ENCODE measurements at regions not wholly inside any gene's neighbourhood (a gene's known extent, or its start where the extent isn't known, plus 50 kb on each side); places are given as distances from the start of the nearest gene placed in this dataset.
"Not testable (repeated sequence)": the region's sequence is repeated elsewhere in the genome, so short reads cannot be mapped to it uniquely, and the experiment has no call there.

DNA sequence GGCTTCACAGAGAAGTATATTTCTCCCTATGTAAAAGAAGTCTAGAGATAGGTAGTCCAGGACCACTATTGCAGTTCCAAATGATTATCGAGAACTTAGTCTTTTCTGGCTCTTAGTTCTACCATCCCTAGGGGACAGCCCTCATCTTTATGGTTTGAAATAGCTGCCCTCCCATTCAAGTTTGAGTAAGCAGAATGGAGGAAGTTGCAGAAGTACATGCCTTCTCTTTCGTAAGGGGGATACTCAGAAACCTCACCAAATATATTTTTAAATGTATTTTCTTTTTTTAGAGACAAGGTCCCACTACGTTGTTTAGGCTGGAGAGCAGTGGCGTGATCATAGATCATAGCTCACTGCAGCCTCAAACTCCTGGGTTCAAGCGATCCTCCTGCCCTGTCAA is 236.8 kb upstream of the RREB1 start:
- Histone ChIP-seq H3K27ac (no peak overlapping the region), H3K4me3 (ENCODE audit: low read depth, low read length) (no peak overlapping the region)
- DNase-seq, result no peak

DNA sequence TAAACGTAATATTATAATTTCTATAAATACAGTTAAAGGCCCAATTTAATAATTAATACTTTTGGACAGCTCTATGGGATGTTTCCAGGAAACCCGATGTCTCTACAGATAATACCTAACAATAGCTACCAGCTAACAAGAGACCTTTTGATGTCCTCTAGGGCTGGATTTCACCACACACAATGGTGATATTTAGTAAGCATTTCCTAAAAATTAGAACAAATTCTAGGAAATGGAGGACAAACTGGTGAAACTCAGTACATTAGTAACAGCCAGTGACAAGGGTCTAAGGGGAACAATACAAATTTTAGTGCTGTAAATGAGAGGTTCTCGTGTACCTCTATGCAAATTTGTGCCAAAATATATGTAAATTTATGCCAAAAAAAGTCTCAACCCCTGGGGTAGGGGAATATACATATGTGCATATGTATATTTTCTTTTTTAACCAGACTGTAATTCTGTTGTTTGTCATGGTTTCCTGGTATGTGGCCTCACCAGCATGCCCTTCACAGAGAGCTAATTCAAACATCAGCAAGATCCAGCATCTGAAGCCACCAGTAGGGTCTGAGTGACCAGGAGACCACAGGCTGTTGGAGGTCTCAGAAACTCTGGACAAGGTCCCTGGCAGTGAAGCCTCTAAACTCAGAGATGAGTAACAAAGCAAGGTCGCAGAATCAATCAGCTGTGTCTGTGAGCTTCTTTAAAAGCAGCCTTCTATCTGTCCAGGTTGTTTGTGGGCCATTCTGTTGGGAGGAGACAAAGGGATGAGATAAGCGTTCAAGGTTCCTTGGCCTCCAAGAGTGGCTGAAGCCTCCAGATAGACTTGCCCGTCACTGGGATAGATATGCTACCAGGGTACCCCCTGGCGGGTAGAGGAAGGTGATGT is 235.1 kb upstream of the RREB1 start:
- no peak overlapping the region for H3K27ac ChIP-seq
- TF ChIP-seq, protein P1, sequence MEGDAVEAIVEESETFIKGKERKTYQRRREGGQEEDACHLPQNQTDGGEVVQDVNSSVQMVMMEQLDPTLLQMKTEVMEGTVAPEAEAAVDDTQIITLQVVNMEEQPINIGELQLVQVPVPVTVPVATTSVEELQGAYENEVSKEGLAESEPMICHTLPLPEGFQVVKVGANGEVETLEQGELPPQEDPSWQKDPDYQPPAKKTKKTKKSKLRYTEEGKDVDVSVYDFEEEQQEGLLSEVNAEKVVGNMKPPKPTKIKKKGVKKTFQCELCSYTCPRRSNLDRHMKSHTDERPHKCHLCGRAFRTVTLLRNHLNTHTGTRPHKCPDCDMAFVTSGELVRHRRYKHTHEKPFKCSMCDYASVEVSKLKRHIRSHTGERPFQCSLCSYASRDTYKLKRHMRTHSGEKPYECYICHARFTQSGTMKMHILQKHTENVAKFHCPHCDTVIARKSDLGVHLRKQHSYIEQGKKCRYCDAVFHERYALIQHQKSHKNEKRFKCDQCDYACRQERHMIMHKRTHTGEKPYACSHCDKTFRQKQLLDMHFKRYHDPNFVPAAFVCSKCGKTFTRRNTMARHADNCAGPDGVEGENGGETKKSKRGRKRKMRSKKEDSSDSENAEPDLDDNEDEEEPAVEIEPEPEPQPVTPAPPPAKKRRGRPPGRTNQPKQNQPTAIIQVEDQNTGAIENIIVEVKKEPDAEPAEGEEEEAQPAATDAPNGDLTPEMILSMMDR (IDR thresholded peaks at IDR 0.05; ENCODE audit: low read depth, low read length), result no peak
- H3K4me3 ChIP-seq (ENCODE audit: low read depth, low read length), result no peak overlapping the region
- no peaks in the 10 kb centered on the region for H3K9me3 ChIP-seq (ENCODE audit: severe bottlenecking)
- no peaks in the 10 kb centered on the region for H3K36me3 ChIP-seq
- DNase-seq, result no peak
- no peaks in the 10 kb centered on the region for H3K27me3 ChIP-seq (ENCODE audit: insufficient read depth, low read depth, severe bottlenecking)

More for the DNA sequence above, 236.8 kb upstream of the RREB1 start:
- Histone ChIP-seq H3K27me3 (ENCODE audit: insufficient read depth, low read depth, severe bottlenecking) (no peaks in the 10 kb centered on the region), H3K36me3 (no peaks in the 10 kb centered on the region), H3K9me3 (ENCODE audit: severe bottlenecking) (no peaks in the 10 kb centered on the region)
- TF ChIP-seq, protein P1 (IDR thresholded peaks at IDR 0.05; ENCODE audit: low read depth, low read length), result no peak

DNA sequence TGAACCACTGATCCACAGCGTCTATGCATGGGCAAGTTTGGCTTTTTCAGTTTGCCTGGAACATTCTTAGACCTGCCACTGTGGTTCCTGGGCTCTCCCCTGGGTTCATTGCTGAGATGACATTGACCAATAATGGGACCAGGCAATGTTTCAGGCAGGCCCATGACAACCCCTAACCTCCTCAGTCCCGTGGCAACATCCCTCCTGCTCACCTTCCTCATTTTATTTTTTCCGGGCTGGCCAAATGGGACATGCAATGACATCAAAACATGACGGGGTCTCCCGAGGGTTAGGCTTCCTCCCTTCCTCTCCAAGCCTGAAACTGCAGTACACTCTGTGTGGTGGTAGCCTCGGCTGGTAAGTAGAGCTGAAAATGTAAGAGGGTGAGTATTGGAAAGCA is 234.0 kb upstream of the RREB1 start:
- H3K36me3 ChIP-seq, result no peaks in the 10 kb centered on the region
- TF ChIP-seq, protein P1 (IDR thresholded peaks at IDR 0.05; ENCODE audit: low read depth, low read length), result no peak
- H3K9me3 ChIP-seq (ENCODE audit: severe bottlenecking), result no peaks in the 10 kb centered on the region
- DNase-seq, result no peak
- H3K27me3 ChIP-seq (ENCODE audit: insufficient read depth, low read depth, severe bottlenecking), result no peaks in the 10 kb centered on the region
- H3K27ac ChIP-seq, result no peak overlapping the region
- no peak overlapping the region for H3K4me3 ChIP-seq (ENCODE audit: low read depth, low read length)

DNA sequence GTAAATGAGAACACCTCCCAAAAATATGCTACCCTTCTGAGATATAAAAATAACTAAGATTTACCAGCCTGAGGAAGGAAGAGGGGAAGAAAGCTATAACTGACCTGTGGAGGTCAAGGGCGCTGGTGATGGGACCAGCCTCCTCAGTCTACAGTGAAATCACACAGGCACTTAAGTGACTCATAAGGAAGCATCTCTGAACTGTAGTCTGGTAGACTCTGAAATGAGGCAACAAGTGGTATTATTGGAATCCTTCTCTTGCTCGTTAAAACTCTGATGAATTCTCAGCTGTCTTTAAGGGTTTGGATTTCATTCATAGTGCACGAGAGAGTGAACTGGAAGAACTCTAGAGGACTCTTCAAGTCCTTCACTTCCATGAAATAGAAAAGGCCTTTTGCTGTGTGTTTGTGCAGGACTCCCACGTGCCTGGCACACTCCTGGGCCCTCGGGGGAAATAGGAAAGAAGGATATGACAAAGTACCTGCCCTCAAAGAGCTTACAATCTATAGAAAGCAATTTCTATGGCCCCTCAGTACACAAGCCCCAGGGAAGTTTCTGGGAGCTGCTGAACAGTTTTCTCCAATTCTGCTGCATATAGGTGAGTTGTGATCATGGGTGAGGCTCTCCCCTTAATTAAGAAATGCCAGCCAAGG is 231.8 kb upstream of the RREB1 start:
- Histone ChIP-seq H3K9me3 (ENCODE audit: severe bottlenecking) (no peaks in the 10 kb centered on the region), H3K36me3 (no peaks in the 10 kb centered on the region), H3K27ac (no peak overlapping the region), H3K27me3 (ENCODE audit: insufficient read depth, low read depth, severe bottlenecking) (no peaks in the 10 kb centered on the region), H3K4me3 (ENCODE audit: low read depth, low read length) (no peak overlapping the region)
- TF ChIP-seq, protein P1 (IDR thresholded peaks at IDR 0.05; ENCODE audit: low read depth, low read length), result no peak
- no peak for DNase-seq

DNA sequence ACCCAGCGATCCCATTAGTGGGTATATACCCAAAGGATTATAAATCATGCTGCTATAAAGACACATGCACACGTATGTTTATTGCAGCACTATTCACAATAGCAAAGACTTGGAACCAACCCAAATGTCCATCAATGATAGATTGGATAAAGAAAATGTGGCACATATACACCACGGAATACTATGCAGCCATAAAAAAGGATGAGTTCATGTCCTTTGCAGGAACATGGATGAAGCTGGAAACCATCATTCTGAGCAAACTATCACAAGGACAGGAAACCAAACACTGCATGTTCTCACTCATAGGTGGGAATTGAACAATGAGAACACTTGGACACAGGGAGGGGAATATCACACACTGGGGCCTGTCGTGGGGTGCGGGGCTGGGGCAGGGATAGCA is 230.0 kb upstream of the RREB1 start:
- DNase-seq; H3K27me3 ChIP-seq (ENCODE audit: insufficient read depth, low read depth, severe bottlenecking); H3K9me3 ChIP-seq (ENCODE audit: severe bottlenecking); H3K4me3 ChIP-seq (ENCODE audit: low read depth, low read length); H3K36me3 ChIP-seq; H3K27ac ChIP-seq: not testable (repeated sequence)

DNA sequence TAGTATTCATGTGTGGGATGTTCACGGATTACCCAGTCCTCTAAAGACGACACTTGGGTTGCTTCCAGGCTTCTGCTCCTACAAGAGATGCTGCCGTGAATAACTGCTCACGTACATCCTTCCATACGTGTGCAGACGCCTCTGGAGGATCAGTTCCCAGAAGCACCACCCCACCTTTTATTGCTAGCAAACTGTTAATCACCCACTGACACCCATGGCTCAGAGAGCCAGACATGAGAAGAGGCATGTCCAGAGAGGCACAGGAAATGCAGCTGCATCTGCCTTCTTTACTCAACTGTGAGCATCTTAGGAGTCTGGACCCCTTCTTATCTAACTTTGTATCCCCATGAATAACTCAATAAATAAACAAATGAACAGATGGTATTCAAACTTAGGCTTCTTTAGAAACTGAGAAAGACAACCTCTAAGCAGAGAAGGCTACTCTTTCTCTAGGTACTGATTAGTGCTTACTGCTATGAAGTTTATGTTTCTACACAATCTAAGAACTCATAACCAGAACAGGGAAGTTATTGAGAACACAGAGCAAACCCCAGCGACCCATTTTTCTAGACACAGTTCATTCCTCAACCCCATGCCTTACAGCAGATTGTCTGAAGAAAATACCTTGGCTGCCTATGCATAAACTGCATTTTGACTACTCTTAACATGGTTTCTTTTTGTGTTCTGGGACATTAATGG is 228.7 kb upstream of the RREB1 start:
- Histone ChIP-seq H3K27ac (no peak overlapping the region), H3K36me3 (no peaks in the 10 kb centered on the region), H3K27me3 (ENCODE audit: insufficient read depth, low read depth, severe bottlenecking) (no peaks in the 10 kb centered on the region), H3K4me3 (ENCODE audit: low read depth, low read length) (no peak overlapping the region), H3K9me3 (ENCODE audit: severe bottlenecking) (no peaks in the 10 kb centered on the region)
- TF ChIP-seq, protein P1 (IDR thresholded peaks at IDR 0.05; ENCODE audit: low read depth, low read length), result no peak
- DNase-seq, result no peak

DNA sequence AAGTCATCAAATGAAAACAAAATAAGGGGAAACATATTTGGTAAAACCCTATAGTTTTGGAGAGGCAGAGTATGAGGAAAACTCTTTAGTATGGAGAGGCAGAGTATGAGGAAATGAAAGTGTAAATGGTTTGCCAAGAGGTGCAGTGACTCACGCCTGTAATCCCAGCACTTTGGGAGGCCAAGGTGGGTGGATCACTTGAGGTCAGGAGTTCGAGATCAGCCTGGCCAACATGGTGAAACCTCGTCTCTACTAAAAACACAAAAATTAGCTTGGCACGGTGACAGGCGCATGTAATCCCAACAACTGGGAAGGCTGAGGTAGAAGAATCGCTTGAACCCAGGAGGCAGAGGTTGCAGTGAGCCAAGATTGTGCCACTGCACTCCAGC is 228.2 kb upstream of the RREB1 start:
- DNase-seq; H3K27ac ChIP-seq; H3K4me3 ChIP-seq (ENCODE audit: low read depth, low read length); H3K27me3 ChIP-seq (ENCODE audit: insufficient read depth, low read depth, severe bottlenecking); H3K36me3 ChIP-seq; H3K9me3 ChIP-seq (ENCODE audit: severe bottlenecking): not testable (repeated sequence)

Data from WERI-Rb-1 (cell line).